ENCODE measurements at regions not wholly inside any gene's neighbourhood (a gene's known extent, or its start where the extent isn't known, plus 50 kb on each side); places are given as distances from the start of the nearest gene placed in this dataset.

GRCh38 chr16:51490866-51491265, 339.8 kb upstream of the SALL1 start:
- no peak overlapping the region for H3K4me3 Mint-ChIP-seq (ENCODE audit: unreplicated experiment)
- no peaks in the 10 kb centered on the region for H3K36me3 Mint-ChIP-seq (ENCODE audit: low read depth)
- no peaks in the 10 kb centered on the region for H3K4me1 Mint-ChIP-seq (ENCODE audit: low read depth)
- TF ChIP-seq CTCF (IDR thresholded peaks at IDR 0.05): no peak
- H3K9me3 Mint-ChIP-seq (ENCODE audit: low read depth): no peaks in the 10 kb centered on the region
- DNase-seq (ENCODE audit: low spot score): no peak
- no peak overlapping the region for H3K27ac Mint-ChIP-seq (ENCODE audit: unreplicated experiment)
- H3K27me3 Mint-ChIP-seq (ENCODE audit: low read depth): no peaks in the 10 kb centered on the region

- H3K4me3 Mint-ChIP-seq (ENCODE audit: unreplicated experiment): no peak overlapping the region
- H3K4me1 Mint-ChIP-seq (ENCODE audit: low read depth): no peaks in the 10 kb centered on the region
- H3K9me3 Mint-ChIP-seq (ENCODE audit: low read depth): peaks cover 10% of the 10 kb centered on the region
- no peak overlapping the region for H3K27ac Mint-ChIP-seq (ENCODE audit: unreplicated experiment)
- no peaks in the 10 kb centered on the region for H3K36me3 Mint-ChIP-seq (ENCODE audit: low read depth)
- TF ChIP-seq CTCF (IDR thresholded peaks at IDR 0.05): no peak
- H3K27me3 Mint-ChIP-seq (ENCODE audit: low read depth): no peaks in the 10 kb centered on the region
- DNase-seq (ENCODE audit: low spot score): no peak
These were observed 336.8 kb upstream of the SALL1 start for GRCh38 chr16:51487880-51488279.

GRCh38 chr16:51474414-51475091, 323.5 kb upstream of the SALL1 start:
- H3K36me3 Mint-ChIP-seq (ENCODE audit: low read depth): no peaks in the 10 kb centered on the region
- H3K27me3 Mint-ChIP-seq (ENCODE audit: low read depth): no peaks in the 10 kb centered on the region
- no peaks in the 10 kb centered on the region for H3K4me1 Mint-ChIP-seq (ENCODE audit: low read depth)
- no peak for TF ChIP-seq CTCF (IDR thresholded peaks at IDR 0.05)
- no peak for DNase-seq (ENCODE audit: low spot score)
- no peak overlapping the region for H3K4me3 Mint-ChIP-seq (ENCODE audit: unreplicated experiment)
- peaks cover 3% of the 10 kb centered on the region for H3K9me3 Mint-ChIP-seq (ENCODE audit: low read depth)
- H3K27ac Mint-ChIP-seq (ENCODE audit: unreplicated experiment): no peak overlapping the region

DNA sequence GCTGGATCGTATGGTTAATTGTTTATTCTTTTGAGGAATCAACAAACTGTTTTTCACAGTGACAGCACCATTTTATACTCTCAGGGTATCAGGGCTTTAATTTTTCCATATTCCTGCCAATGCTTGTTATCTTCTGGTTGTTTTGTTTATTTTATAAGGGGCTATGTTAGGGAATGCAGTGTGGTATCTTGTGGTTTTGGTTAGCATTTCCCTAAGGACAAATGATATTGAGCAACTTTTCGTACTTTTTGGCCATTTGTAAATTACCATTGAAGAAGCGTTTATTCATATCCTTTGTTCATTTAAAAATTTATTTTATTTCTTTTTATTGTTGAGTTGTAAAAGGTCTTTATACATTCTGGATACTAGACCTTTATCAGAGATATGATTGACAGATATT, 322.0 kb upstream of the SALL1 start:
- DNase-seq (ENCODE audit: low spot score): no peak
- H3K27me3 Mint-ChIP-seq (ENCODE audit: low read depth): no peaks in the 10 kb centered on the region
- no peak overlapping the region for H3K4me3 Mint-ChIP-seq (ENCODE audit: unreplicated experiment)
- H3K9me3 Mint-ChIP-seq (ENCODE audit: low read depth): peaks cover 3% of the 10 kb centered on the region
- no peaks in the 10 kb centered on the region for H3K36me3 Mint-ChIP-seq (ENCODE audit: low read depth)
- no peaks in the 10 kb centered on the region for H3K4me1 Mint-ChIP-seq (ENCODE audit: low read depth)
- no peak for TF ChIP-seq CTCF (IDR thresholded peaks at IDR 0.05)
- no peak overlapping the region for H3K27ac Mint-ChIP-seq (ENCODE audit: unreplicated experiment)

- DNase-seq (ENCODE audit: low spot score): no peak
- TF ChIP-seq CTCF (IDR thresholded peaks at IDR 0.05): no peak
- peaks cover 3% of the 10 kb centered on the region for H3K9me3 Mint-ChIP-seq (ENCODE audit: low read depth)
- no peaks in the 10 kb centered on the region for H3K4me1 Mint-ChIP-seq (ENCODE audit: low read depth)
- no peaks in the 10 kb centered on the region for H3K36me3 Mint-ChIP-seq (ENCODE audit: low read depth)
- no peak overlapping the region for H3K27ac Mint-ChIP-seq (ENCODE audit: unreplicated experiment)
- H3K4me3 Mint-ChIP-seq (ENCODE audit: unreplicated experiment): no peak overlapping the region
- H3K27me3 Mint-ChIP-seq (ENCODE audit: low read depth): no peaks in the 10 kb centered on the region
These were observed 319.4 kb upstream of the SALL1 start for GRCh38 chr16:51470492-51470891.

Measured in chondrocyte (in vitro differentiated cells).